GM12873 (cell line): ENCODE measurements at regions not wholly inside any gene's neighbourhood (a gene's known extent, or its start where the extent isn't known, plus 50 kb on each side); places are given as distances from the start of the nearest gene placed in this dataset.

ENCODE experiments used
- CTCF ChIP-seq: IDR thresholded peaks from 2 replicates; pipeline ENCODE4 v1.5.1; 2012; ENCODE audit warnings: low read depth, mild to moderate bottlenecking, moderate library complexity, low read length, control low read depth; ENCODE audit not compliant: insufficient read depth; ENCODE audit errors: missing control alignments

- TF ChIP-seq CTCF: no peak
Observed at GRCh38 chr9:135016037-135016640, 71.3 kb upstream of the OLFM1 start.

- TF ChIP-seq CTCF: no peak
Observed at GRCh38 chr9:135016876-135017275, 70.6 kb upstream of the OLFM1 start.

- no peak for TF ChIP-seq CTCF
Observed at GRCh38 chr9:135017899-135018298, 69.6 kb upstream of the OLFM1 start.

- no peak for TF ChIP-seq CTCF
Observed at GRCh38 chr9:135018306-135018915, 69.1 kb upstream of the OLFM1 start.

GRCh38 chr9:135019224-135019623 lies 68.2 kb upstream of the OLFM1 start:
- TF ChIP-seq CTCF: no peak

GRCh38 chr9:135020481-135021392 lies 66.7 kb upstream of the OLFM1 start:
- TF ChIP-seq CTCF: no peak

- no peak for TF ChIP-seq CTCF
Observed at GRCh38 chr9:135021393-135021789, 66.1 kb upstream of the OLFM1 start.
